D341Med (cell line): ENCODE measurements at regions not wholly inside any gene's neighbourhood (a gene's known extent, or its start where the extent isn't known, plus 50 kb on each side); places are given as distances from the start of the nearest gene placed in this dataset.
"Not testable (repeated sequence)": the region's sequence is repeated elsewhere in the genome, so short reads cannot be mapped to it uniquely, and the experiment has no call there.

Source experiments
- DNase-seq: peaks from one replicate; pipeline ENCODE4 v3.0.0; 2012; ENCODE audit warnings: low spot score

GRCh38 chr20:55937283-55937682 is 68.0 kb downstream of the CBLN4 start:
- DNase-seq: no peak

- no peak for DNase-seq
These were observed 69.1 kb downstream of the CBLN4 start for GRCh38 chr20:55936209-55936595.

DNA sequence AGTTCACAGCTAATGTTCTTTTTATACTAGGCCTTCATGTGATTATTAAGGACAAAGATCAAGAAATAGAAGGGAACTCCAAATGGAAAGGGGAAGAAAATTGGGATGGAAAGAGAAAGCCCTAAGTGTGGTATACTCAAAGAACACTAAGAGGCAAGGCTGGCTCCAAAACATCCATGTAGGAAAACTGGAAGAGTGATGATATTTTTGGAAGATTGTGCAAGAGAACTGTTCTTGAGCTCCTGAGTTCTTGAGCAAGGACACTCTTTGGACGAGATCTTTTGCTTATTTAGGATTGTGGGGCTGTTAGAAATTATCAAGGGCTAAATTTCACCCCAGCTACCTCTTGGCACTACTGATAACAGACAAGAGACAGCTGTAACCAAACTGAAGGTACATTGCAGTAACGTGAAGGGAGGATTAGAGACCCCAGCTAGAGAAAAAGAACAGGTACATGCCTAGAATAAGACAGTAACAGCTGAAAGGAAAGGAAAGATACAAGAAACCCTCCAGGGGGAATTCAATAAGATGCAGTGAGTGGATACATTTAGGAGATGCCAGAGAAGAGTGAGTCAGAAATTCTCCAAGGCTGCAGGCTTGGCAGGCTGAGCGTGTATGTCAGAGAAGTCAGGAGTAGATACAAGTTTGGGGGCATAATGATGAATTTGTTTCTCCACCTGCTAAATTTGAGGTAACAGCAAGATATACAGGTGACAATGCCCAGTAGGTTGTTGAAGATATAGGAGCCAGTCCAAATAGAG is 69.7 kb downstream of the CBLN4 start:
- no peak for DNase-seq

GRCh38 chr20:55934146-55934545 is 71.2 kb downstream of the CBLN4 start:
- DNase-seq: no peak

GRCh38 chr20:55930876-55931275 is 74.4 kb downstream of the CBLN4 start:
- not testable (repeated sequence) for DNase-seq

DNA sequence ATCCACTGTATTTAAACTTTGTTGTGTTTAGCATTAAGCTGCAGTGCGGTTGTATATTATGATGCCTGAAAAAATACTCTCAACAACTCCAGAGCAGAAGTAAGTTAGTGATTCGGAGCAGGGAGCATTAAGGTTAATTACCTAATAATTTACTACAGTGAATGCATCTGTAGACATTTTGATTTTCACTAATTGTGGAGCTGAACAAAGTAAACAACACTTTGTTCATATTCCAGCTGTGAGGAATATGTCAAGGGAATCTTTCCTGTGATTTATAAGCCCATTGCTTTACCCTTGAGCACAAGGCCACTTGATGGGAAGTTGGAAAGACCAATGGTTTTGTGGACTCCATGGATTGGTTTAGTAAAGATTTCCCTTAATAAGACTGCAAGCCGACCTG is 77.1 kb downstream of the CBLN4 start:
- no peak for DNase-seq

- DNase-seq: no peak
These were observed 85.4 kb downstream of the CBLN4 start for GRCh38 chr20:55919956-55920355.

DNA sequence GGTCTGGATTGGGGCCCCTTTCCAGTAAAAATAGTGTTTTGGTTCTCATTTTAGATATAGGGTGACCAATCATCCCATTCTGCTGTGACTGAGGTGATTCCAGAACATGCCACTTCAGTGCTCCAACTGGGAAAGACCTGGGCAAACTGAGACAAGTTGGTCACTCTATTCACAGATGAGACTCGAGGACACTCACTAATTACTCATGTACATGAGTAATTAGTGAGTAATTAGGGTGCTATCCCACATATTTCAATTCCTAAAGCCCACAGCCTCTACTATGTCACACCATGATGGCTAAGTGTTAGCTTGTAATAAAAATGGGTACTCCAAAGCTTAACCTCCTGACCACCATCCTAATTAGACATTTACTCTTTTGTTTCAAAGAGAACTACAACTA is 86.0 kb downstream of the CBLN4 start:
- no peak for DNase-seq

- DNase-seq: no peak
These were observed 86.8 kb downstream of the CBLN4 start for GRCh38 chr20:55918471-55918870.

GRCh38 chr20:55893031-55893430 is 112.3 kb downstream of the CBLN4 start:
- DNase-seq: no peak

DNA sequence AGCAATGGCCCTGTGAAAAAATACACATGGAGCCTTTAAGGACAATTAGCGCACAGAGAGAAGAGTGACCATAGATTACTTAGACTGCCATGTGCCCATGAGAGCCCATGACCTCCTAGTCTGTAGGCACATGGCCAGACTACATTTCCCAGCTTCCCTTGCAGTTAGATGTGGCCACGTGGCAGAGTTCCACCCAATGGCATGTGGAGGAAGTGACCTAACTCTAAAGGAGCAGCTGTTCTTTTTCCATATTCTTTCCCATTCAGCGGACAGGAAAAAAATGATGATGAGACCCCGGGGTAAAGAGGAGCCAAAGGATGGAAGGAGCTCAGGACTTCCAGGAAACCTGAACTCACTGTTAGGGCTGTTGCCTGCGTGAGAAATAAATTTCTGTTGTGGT is 116.6 kb downstream of the CBLN4 start:
- DNase-seq: no peak

DNA sequence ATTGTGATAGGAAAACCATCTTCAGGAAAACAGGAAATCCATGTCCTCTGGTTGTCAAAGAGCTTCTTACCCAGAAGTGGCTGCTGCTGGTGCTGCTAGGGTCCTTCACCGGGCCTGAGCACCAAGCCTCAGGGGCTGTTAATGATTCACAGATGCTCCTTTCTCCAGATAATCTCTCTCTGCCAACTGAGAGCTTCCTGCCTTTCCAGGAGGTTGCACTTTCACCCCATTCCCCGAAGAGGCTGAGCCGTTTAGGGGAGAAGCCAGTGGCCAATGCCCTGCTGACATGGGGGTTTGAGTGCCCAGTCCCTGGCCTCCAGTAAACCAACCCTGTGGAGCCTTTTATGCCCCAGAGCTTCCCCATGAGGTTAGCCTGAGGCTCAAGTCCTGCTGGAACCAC is 122.4 kb downstream of the CBLN4 start:
- DNase-seq: no peak

DNA sequence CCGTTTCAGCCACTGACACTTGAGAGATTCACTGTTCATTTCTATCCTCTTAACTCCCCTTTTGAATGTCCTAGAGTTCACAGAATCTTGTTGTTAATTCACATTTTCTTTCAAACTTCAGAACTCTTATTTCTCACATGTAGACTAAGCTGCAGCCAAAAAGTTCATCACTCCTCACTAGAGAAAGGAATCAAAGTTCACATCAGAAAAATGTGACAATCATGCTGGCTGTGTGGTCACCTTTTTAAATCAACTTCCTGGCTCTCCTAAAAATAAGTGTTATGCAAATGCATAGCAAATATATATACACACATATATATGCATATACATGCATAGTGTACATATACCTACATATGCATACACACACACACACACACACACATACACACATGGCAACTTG is 123.0 kb downstream of the CBLN4 start:
- DNase-seq: no peak

GRCh38 chr20:55881204-55881603 is 124.1 kb downstream of the CBLN4 start:
- DNase-seq: no peak

- no peak for DNase-seq
These were observed 125.0 kb downstream of the CBLN4 start for GRCh38 chr20:55880361-55880760.

DNA sequence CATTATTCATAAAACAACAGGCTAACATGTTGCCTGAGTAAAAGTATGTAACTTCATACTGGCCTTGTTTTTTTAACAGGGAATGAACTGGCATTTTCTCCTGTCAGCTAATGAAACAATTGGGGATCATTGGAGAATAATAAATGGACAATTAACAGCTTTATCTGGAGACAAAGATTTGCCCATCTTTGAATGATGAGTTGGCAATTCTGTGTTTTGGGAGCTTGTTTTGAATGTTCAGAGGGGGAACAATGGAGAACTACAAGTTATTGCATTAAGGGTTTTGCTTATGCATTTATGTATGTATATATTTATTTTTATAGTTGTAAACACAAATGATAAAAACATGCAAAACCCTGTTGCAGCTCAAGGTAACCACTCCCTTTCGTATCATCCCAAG is 150.3 kb downstream of the CBLN4 start:
- DNase-seq: no peak

GRCh38 chr20:55830121-55830827 is 175.0 kb downstream of the CBLN4 start:
- no peak for DNase-seq

DNA sequence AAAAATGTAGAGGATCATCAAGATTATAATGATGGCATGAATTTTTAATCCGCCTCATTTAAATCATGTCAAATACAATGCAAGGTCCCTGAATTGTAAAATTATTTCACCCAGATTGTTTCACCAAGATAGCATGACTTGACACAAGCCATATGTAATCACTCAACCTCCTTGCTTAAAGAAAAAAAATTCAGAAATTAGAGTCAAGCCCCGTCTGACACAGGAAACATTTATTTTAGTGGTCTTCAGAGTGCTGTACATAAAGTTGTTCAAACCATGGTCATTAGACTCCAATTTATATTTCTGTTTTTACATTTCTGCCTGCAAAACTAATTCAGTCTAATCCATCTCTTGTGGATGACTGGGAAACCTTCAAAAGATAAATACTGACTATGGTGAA is 200.2 kb downstream of the CBLN4 start:
- DNase-seq: no peak

DNA sequence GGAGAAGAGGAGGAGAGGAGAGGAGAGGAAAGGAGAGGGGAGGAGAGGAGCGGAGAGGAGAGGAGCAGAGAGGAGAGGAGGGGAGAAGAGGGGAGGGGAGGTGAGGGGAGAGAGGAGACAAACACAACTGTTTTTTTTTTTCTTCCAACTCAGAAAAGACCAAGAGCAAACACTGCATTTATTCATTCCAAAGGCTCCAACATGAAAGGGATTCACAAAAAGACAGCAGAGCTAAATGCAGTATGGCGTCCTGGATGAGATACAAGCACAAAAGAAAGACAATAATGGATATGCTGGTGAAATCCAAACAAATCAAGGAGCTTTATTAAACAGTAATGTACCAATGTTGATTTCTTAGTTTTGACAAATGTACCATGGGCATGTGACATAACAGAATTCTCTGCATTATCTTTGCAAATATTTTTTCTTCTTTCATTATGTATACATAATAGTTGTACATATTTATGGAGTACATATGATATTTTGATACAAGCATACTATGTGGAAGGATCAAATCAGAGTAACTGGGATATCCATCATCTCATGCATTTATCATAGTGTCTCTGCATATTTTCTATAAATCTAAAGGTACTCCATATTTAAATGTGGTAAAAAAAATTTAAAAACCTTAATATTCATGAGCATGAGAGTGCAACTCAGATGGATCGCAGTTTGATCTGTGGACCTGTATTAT is 204.6 kb downstream of the CBLN4 start:
- DNase-seq: no peak

GRCh38 chr20:55793986-55794385 is 211.3 kb downstream of the CBLN4 start:
- DNase-seq: no peak

DNA sequence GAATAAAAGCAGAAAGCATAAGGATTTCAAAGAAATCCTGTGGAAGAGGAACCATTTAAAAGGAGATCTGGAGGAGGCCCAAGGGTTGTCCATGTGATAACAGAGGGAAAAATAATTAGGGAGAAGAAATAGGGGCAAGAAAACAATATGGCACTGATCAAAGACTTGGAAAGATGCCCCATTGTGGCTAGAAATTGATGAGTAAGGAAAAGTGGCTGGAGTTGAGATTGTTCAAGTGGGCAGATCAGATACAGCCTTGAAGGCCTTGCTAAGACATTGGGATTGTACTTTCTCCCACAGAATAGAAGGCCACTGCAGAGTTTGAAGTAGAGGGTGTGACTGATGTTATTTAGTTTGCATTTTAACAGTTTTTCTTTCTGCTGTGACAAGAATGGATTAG is 213.3 kb downstream of the CBLN4 start:
- DNase-seq: no peak

GRCh38 chr20:55790178-55790577 is 215.1 kb downstream of the CBLN4 start:
- no peak for DNase-seq

DNA sequence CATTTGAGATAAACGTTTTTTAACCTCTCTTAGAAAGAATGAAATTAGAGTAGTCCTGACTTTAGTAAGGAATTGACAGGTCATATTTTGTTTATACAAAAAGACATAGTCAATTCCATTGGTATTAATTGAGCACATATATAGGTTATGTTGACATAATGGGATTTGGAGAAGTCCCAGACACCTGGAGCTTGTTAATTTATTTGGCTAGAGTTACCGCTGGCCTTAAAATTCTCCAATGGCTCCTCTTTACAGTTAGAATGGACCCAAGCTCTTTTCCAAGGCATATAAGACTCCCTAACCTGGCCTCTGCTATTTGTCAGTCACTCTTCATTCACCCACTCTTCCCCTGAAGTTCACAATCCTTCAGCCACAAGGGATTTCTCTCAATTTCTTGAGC is 221.3 kb downstream of the CBLN4 start:
- DNase-seq: no peak
